ENCODE measurements at regions not wholly inside any gene's neighbourhood (a gene's known extent, or its start where the extent isn't known, plus 50 kb on each side); places are given as distances from the start of the nearest gene placed in this dataset.

GRCh38 chr6:134517145-134517658, 199.3 kb upstream of the SGK1 start:
- TF ChIP-seq CTCF (conservative IDR thresholded peaks at IDR 0.05), result no peak
- no peak for TF ChIP-seq EZH2 (IDR thresholded peaks at IDR 0.05; ENCODE audit: low read depth)
